G401 (cell line): ENCODE measurements at regions not wholly inside any gene's neighbourhood (a gene's known extent, or its start where the extent isn't known, plus 50 kb on each side); places are given as distances from the start of the nearest gene placed in this dataset.

ENCODE experiments used
- DNase-seq: peaks from one replicate; pipeline ENCODE4 v3.0.0-alpha.2; 2015; ENCODE audit warnings: low spot score
- in situ Hi-C: cut with HindIII; loops from 2 replicates; pipeline ENCODE4 v1.10.0; 2016; ENCODE audit warnings: low sequenced_read_pairs, mixed read lengths

DNA sequence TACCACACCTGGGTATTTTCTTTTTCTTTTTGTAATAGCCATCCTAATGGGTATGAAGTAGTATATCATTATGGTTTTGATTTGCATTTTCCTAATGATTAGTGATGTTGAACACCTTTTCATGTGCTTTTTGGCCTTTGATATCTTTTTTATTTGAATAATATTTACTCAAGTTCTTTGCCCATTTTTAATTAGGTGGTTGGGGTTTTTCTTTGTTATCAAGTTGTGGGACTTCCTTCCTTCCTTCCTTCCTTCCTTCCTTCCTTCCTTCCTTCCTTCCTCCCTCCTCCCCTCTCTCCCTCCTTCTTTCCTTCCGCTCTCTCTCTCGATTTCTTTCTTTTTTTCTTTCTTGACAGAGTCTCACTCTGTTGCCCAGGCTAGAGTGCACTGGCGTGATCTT lies 75.0 kb upstream of the PDGFD start:
- no peak for DNase-seq
- in situ Hi-C loops = no loop called here

GRCh38 chr11:104225047-104225446 lies 61.1 kb upstream of the PDGFD start:
- in situ Hi-C loops = no loop called here
- DNase-seq = no peak

DNA sequence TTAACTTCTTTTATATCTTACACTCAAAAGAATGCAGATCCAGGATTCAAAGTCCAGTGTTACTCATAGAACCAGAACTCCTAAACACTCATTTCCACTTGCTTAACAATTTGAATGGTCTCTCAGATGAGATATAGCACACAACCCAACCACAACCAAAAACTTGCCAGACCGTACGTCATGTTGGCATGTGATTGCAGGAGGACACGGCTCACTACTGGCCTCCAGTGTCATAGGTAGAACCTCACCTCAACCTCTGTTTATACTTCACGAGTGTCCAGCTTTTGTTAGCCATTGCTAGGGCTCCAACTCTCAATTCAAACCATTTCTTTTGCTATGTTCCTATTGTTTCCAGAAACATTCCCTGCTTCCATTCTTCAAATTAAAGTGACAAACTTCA lies 58.5 kb upstream of the PDGFD start:
- in situ Hi-C loops = no loop called here
- DNase-seq = no peak

- in situ Hi-C loops = no loop called here
- no peak for DNase-seq
These were observed 57.5 kb upstream of the PDGFD start for GRCh38 chr11:104221455-104221854.

- in situ Hi-C loops = no loop called here
- no peak for DNase-seq
These were observed 55.1 kb upstream of the PDGFD start for GRCh38 chr11:104219096-104219495.

- no peak for DNase-seq
- in situ Hi-C loops = no loop called here
These were observed 50.6 kb upstream of the PDGFD start for GRCh38 chr11:104214517-104214916.
